ENCODE measurements at regions not wholly inside any gene's neighbourhood (a gene's known extent, or its start where the extent isn't known, plus 50 kb on each side); places are given as distances from the start of the nearest gene placed in this dataset.

- no peak for TF ChIP-seq POLR2AphosphoS5 (IDR thresholded peaks at IDR 0.05; ENCODE audit: insufficient read depth in 1 of 2, low read depth in 1 of 2)
- no peak for TF ChIP-seq POLR2A (IDR thresholded peaks at IDR 0.05)
- TF ChIP-seq CTCF (IDR thresholded peaks at IDR 0.05), result no peak
- H3K9me3 ChIP-seq, result no peaks in the 10 kb centered on the region
- intact Hi-C loops (cut with DNase I), result no loop called here
- H3K36me3 ChIP-seq, result no peaks in the 10 kb centered on the region
- no peaks in the 10 kb centered on the region for H3K27me3 ChIP-seq
- H3K4me3 ChIP-seq, result no peak overlapping the region
- no peak for DNase-seq (ENCODE audit: extremely low spot score in 2 of 2)
- no peaks in the 10 kb centered on the region for H3K4me1 ChIP-seq
- no peak overlapping the region for H3K27ac ChIP-seq
Observed at GRCh38 chr14:44099743-44100488, 407.2 kb downstream of the FSCB start.

GRCh38 chr14:44081146-44081545 is 425.9 kb downstream of the FSCB start:
- Histone ChIP-seq H3K27ac (no peak overlapping the region), H3K36me3 (no peaks in the 10 kb centered on the region), H3K9me3 (no peaks in the 10 kb centered on the region), H3K27me3 (no peaks in the 10 kb centered on the region), H3K4me1 (no peaks in the 10 kb centered on the region), H3K4me3 (no peak overlapping the region)
- no peak for TF ChIP-seq POLR2AphosphoS5 (IDR thresholded peaks at IDR 0.05; ENCODE audit: insufficient read depth in 1 of 2, low read depth in 1 of 2)
- no peak for TF ChIP-seq CTCF (IDR thresholded peaks at IDR 0.05)
- TF ChIP-seq POLR2A (IDR thresholded peaks at IDR 0.05), result no peak
- intact Hi-C loops (cut with DNase I), result no loop called here
- DNase-seq (ENCODE audit: extremely low spot score in 2 of 2), result no peak

- H3K36me3 ChIP-seq, result no peaks in the 10 kb centered on the region
- TF ChIP-seq POLR2A (IDR thresholded peaks at IDR 0.05) (no peak), POLR2AphosphoS5 (IDR thresholded peaks at IDR 0.05; ENCODE audit: insufficient read depth in 1 of 2, low read depth in 1 of 2) (no peak), CTCF (IDR thresholded peaks at IDR 0.05) (no peak)
- no peak overlapping the region for H3K27ac ChIP-seq
- H3K9me3 ChIP-seq, result no peaks in the 10 kb centered on the region
- H3K27me3 ChIP-seq, result no peaks in the 10 kb centered on the region
- DNase-seq (ENCODE audit: extremely low spot score in 2 of 2), result no peak
- no peak overlapping the region for H3K4me3 ChIP-seq
- intact Hi-C loops (cut with DNase I), result no loop called here
- no peaks in the 10 kb centered on the region for H3K4me1 ChIP-seq
Observed at GRCh38 chr14:44070046-44070445, 437.0 kb downstream of the FSCB start.

- no peaks in the 10 kb centered on the region for H3K27me3 ChIP-seq
- intact Hi-C loops (cut with DNase I), result no loop called here
- no peaks in the 10 kb centered on the region for H3K36me3 ChIP-seq
- no peak overlapping the region for H3K4me3 ChIP-seq
- TF ChIP-seq POLR2AphosphoS5 (IDR thresholded peaks at IDR 0.05; ENCODE audit: insufficient read depth in 1 of 2, low read depth in 1 of 2) (no peak), POLR2A (IDR thresholded peaks at IDR 0.05) (no peak), CTCF (IDR thresholded peaks at IDR 0.05) (no peak)
- no peaks in the 10 kb centered on the region for H3K4me1 ChIP-seq
- H3K9me3 ChIP-seq, result no peaks in the 10 kb centered on the region
- H3K27ac ChIP-seq, result no peak overlapping the region
- no peak for DNase-seq (ENCODE audit: extremely low spot score in 2 of 2)
Observed at GRCh38 chr14:44053422-44053821, 453.7 kb downstream of the FSCB start.

- no peaks in the 10 kb centered on the region for H3K36me3 ChIP-seq
- intact Hi-C loops (cut with DNase I), result no loop called here
- H3K27ac ChIP-seq, result no peak overlapping the region
- no peak for TF ChIP-seq POLR2AphosphoS5 (IDR thresholded peaks at IDR 0.05; ENCODE audit: insufficient read depth in 1 of 2, low read depth in 1 of 2)
- TF ChIP-seq CTCF (IDR thresholded peaks at IDR 0.05), result no peak
- TF ChIP-seq POLR2A (IDR thresholded peaks at IDR 0.05), result no peak
- no peaks in the 10 kb centered on the region for H3K4me1 ChIP-seq
- no peaks in the 10 kb centered on the region for H3K9me3 ChIP-seq
- no peak overlapping the region for H3K4me3 ChIP-seq
- H3K27me3 ChIP-seq, result no peaks in the 10 kb centered on the region
- DNase-seq (ENCODE audit: extremely low spot score in 2 of 2), result no peak
Observed at GRCh38 chr14:44041700-44042099, 465.4 kb downstream of the FSCB start.
